ENCODE measurements at regions not wholly inside any gene's neighbourhood (a gene's known extent, or its start where the extent isn't known, plus 50 kb on each side); places are given as distances from the start of the nearest gene placed in this dataset.
"Not testable (repeated sequence)": the region's sequence is repeated elsewhere in the genome, so short reads cannot be mapped to it uniquely, and the experiment has no call there.

DNA sequence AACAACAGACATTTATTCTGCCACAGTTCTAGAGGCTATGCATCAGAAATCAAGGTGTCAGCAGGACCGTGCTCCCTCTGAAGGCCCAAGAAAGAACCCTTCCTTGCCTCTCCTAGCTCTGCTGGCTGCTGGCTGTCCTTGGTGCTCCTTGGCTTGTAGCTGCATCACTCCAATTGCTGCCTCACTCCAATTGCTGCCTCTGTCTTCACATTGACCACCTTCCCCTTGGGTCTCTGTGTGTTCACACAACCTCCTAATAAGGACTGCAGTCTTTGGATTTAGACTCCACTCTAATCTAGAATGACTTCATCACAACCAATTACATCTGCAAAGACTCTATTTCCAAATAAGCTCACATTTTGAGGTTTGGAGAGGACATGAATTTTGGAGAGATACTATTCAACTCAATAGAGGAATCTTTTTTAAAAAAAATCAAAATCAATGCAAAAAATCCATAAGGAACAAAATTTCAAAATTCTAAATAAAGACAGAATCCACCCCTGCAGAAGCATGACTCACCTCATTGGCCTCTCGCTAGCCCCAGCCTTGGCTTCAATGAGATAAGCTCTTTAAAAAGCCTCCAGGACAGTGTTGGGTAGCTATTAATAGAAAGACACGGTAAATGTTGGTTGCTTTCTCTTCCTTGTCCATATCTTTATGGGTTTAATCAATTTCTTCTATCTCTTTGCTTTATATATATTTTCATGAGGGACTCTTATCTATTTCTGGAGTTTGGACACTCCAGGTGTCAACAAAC is 267.6 kb upstream of the MGAT5 start:
- peak overlapping the region; percentile 48 for H3K27ac ChIP-seq (ENCODE audit: low read depth, low read length)
- no peaks in the 10 kb centered on the region for H3K27me3 ChIP-seq (ENCODE audit: control insufficient read depth in 3 of 3, insufficient read depth in 3 of 3, low read length in 3 of 3)
- peaks cover 5 to 13% (median 8%) of the 10 kb centered on the region in 3 donors for H3K4me1 ChIP-seq (ENCODE audit: control insufficient read depth in 3 of 3, insufficient read depth in 3 of 3, low read length in 3 of 3)
- H3K36me3 ChIP-seq (ENCODE audit: control insufficient read depth in 3 of 3, insufficient read depth in 3 of 3, low read length in 3 of 3), result no peaks in the 10 kb centered on the region
- peak overlapping the region in 2 of 3 donors; percentile 24 to 27 for H3K9ac ChIP-seq (ENCODE audit: low read depth in 1 of 3, low read length in 3 of 3)
- H3K9me3 ChIP-seq (ENCODE audit: control insufficient read depth in 3 of 3, low read length in 3 of 3), result no peaks in the 10 kb centered on the region
- peak overlapping the region in 1 of 3 donors; percentile 47 for H3K4me3 ChIP-seq (ENCODE audit: low read length in 3 of 3)

DNA sequence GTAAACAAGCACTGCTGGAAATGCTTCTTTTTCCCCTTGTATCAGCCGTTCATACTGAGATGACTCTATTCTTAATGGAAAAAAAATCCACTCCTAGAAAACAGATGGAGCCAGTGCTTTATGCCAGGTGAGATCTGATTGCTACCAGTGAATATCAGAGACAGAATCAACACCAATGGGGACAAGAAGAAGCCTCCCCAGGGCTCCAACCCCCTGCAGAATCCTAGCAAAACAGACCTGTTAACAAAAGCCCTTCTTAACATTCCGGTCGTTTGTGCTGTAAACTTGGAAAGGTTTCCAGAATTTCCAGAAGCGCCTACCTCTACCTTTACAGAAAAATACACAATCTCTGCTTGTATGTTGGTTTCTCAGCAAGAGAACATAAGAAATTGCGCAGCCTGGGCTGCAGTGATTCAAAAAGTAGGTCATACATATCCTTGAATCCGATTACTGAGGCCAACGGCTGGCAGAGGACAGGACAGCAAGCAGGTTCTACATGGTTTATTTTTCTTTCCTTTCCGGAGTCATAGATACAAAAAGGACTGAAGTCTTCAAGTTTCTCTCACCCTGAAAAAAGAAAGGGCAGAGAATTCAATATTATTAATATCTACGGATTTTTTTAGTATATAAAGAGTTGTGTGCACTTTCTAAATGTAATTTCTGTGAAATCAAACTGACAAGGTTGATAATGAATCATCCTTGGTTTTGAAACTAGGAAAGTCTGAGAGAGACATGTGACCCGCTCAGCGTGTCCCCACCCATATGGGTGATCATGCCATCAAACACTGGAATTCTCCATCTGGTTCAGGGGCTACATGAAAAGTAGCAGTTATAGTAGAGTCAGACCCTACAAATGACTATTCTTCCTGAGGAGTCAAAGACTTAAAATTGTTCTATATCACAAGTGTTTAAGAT is 266.7 kb upstream of the MGAT5 start:
- no peaks in the 10 kb centered on the region for H3K36me3 ChIP-seq (ENCODE audit: control insufficient read depth in 3 of 3, insufficient read depth in 3 of 3, low read length in 3 of 3)
- H3K9me3 ChIP-seq (ENCODE audit: control insufficient read depth in 3 of 3, low read length in 3 of 3), result no peaks in the 10 kb centered on the region
- H3K27ac ChIP-seq (ENCODE audit: low read depth, low read length), result peak overlapping the region; percentile 48
- H3K4me3 ChIP-seq (ENCODE audit: low read length in 3 of 3), result peak overlapping the region in 2 of 3 donors; percentile 47 to 52
- no peaks in the 10 kb centered on the region for H3K27me3 ChIP-seq (ENCODE audit: control insufficient read depth in 3 of 3, insufficient read depth in 3 of 3, low read length in 3 of 3)
- peak overlapping the region; percentile 3 to 27 (median 24) for H3K9ac ChIP-seq (ENCODE audit: low read depth in 1 of 3, low read length in 3 of 3)
- H3K4me1 ChIP-seq (ENCODE audit: control insufficient read depth in 3 of 3, insufficient read depth in 3 of 3, low read length in 3 of 3), result peaks cover 5 to 13% (median 8%) of the 10 kb centered on the region in 3 donors

DNA sequence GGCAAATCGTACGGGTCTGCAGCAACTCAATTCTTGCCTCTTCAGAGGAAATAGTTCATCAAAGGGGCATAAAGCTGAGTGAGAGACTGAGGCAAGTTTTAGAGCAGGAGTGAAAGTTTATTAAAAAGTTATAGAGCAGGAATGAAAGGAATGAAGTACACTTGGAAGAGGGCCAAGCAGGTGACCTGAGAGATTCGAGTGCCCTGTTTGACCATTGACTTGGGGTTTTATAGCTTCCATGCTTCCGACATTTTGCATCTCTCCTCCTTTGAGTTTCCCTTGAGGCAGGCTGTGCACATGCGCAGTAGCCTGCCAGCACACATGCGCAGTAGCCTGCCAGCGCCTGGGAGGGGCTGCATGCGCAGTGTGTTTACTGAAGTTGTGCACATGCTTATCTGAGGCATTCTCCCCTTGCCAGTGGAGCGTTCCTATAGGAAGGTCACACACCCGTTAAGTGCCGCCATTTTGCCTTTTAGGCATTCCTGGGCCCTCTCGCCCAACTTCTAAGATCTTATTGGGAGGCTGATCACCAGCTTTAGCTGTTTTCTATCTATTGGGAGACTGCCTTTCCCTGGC is 265.5 kb upstream of the MGAT5 start:
- no peak overlapping the region for H3K4me3 ChIP-seq (ENCODE audit: low read length in 3 of 3)
- H3K36me3 ChIP-seq (ENCODE audit: control insufficient read depth in 3 of 3, insufficient read depth in 3 of 3, low read length in 3 of 3), result no peaks in the 10 kb centered on the region
- no peaks in the 10 kb centered on the region for H3K27me3 ChIP-seq (ENCODE audit: control insufficient read depth in 3 of 3, insufficient read depth in 3 of 3, low read length in 3 of 3)
- no peaks in the 10 kb centered on the region for H3K9me3 ChIP-seq (ENCODE audit: control insufficient read depth in 3 of 3, low read length in 3 of 3)
- H3K4me1 ChIP-seq (ENCODE audit: control insufficient read depth in 3 of 3, insufficient read depth in 3 of 3, low read length in 3 of 3), result peaks cover 5 to 19% (median 12%) of the 10 kb centered on the region in 3 donors
- no peak overlapping the region for H3K9ac ChIP-seq (ENCODE audit: low read depth in 1 of 3, low read length in 3 of 3)
- no peak overlapping the region for H3K27ac ChIP-seq (ENCODE audit: low read depth, low read length)

DNA sequence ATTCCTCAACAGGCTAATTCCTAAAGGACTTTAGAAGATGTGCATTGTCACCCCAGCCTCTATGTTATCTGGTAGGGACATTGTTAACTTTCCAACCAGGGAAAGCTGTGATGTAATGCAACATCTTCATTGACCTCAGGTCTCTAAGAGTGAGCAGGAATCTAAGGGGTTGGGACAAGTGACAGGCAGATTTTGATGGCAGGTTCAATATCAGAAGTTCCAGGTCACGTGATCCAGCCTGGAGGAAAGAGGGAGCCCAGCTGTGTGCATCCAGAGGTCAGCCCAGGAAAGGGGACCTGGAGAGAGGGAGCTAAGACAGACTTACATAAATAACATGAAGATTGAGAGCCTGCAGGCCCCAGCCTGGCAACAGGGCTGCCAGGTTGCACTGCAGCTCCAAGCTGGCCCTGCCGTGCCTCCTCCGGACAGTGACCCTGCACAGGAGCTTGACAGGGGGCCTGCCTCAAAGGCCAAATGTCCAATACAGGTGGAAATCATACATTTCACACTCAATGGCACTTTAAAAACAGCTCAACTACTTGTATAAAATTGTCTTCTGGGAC is 262.2 kb upstream of the MGAT5 start:
- Histone ChIP-seq H3K36me3 (ENCODE audit: control insufficient read depth in 3 of 3, insufficient read depth in 3 of 3, low read length in 3 of 3) (no peaks in the 10 kb centered on the region), H3K27ac (ENCODE audit: low read depth, low read length) (no peak overlapping the region), H3K9me3 (ENCODE audit: control insufficient read depth in 3 of 3, low read length in 3 of 3) (no peaks in the 10 kb centered on the region)

DNA sequence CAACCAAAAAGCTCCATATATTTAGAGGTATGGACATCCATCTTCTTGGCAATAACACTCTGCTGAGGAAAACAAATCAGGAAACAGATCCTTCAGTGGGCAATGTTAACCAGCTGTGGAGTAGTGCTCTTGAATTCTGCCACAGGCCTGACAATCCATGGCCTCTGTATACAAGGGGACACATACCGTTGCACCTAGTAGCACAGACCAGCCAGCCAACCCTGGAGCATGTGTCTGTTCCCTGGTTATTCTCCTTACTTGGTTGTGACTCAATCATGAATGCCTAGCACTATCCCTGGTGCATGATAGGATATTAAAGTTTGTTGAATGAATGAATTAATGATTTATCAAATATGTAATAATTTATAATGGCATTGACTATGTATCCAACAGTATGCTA is 261.4 kb upstream of the MGAT5 start:
- H3K36me3 ChIP-seq (ENCODE audit: control insufficient read depth in 3 of 3, insufficient read depth in 3 of 3, low read length in 3 of 3), result no peaks in the 10 kb centered on the region
- H3K4me1 ChIP-seq (ENCODE audit: control insufficient read depth in 3 of 3, insufficient read depth in 3 of 3, low read length in 3 of 3), result peaks cover 0 to 6% (median 4%) of the 10 kb centered on the region in 3 donors
- no peak overlapping the region for H3K9ac ChIP-seq (ENCODE audit: low read depth in 1 of 3, low read length in 3 of 3)
- H3K9me3 ChIP-seq (ENCODE audit: control insufficient read depth in 3 of 3, low read length in 3 of 3), result peaks cover 0 to 2% (median 0%) of the 10 kb centered on the region in 3 donors
- H3K27ac ChIP-seq (ENCODE audit: low read depth, low read length), result no peak overlapping the region
- H3K27me3 ChIP-seq (ENCODE audit: control insufficient read depth in 3 of 3, insufficient read depth in 3 of 3, low read length in 3 of 3), result no peaks in the 10 kb centered on the region
- H3K4me3 ChIP-seq (ENCODE audit: low read length in 3 of 3), result no peak overlapping the region

More for the DNA sequence above, 262.2 kb upstream of the MGAT5 start:
- Histone ChIP-seq H3K27me3 (ENCODE audit: control insufficient read depth in 3 of 3, insufficient read depth in 3 of 3, low read length in 3 of 3) (no peaks in the 10 kb centered on the region), H3K4me3 (ENCODE audit: low read length in 3 of 3) (no peak overlapping the region), H3K9ac (ENCODE audit: low read depth in 1 of 3, low read length in 3 of 3) (no peak overlapping the region), H3K4me1 (ENCODE audit: control insufficient read depth in 3 of 3, insufficient read depth in 3 of 3, low read length in 3 of 3) (peaks cover 0 to 10% (median 7%) of the 10 kb centered on the region in 3 donors)

DNA sequence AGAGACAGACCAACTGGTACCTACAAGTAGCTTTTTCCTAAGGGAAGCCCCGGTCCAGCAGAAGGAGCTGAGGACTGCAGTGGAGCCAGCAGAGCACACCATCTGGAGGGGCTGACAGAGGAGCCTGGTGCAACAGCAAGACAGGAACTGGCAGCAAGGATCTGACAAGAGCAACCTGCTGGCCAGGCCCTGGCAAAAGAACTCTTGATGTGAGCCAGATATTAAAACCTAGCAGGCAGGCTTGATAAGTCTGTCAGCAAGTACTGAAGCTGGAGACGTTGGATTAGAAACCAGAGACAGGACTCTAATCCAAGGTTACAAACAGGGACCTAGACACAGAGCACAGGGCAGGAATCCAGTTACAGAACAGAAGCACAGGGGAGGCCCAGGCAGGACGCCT is 260.7 kb upstream of the MGAT5 start:
- Histone ChIP-seq H3K4me3 (ENCODE audit: low read length in 3 of 3) (no peak overlapping the region), H3K27ac (ENCODE audit: low read depth, low read length) (no peak overlapping the region), H3K36me3 (ENCODE audit: control insufficient read depth in 3 of 3, insufficient read depth in 3 of 3, low read length in 3 of 3) (no peaks in the 10 kb centered on the region), H3K27me3 (ENCODE audit: control insufficient read depth in 3 of 3, insufficient read depth in 3 of 3, low read length in 3 of 3) (no peaks in the 10 kb centered on the region), H3K9ac (ENCODE audit: low read depth in 1 of 3, low read length in 3 of 3) (no peak overlapping the region), H3K4me1 (ENCODE audit: control insufficient read depth in 3 of 3, insufficient read depth in 3 of 3, low read length in 3 of 3) (peaks cover 0 to 6% (median 4%) of the 10 kb centered on the region in 3 donors), H3K9me3 (ENCODE audit: control insufficient read depth in 3 of 3, low read length in 3 of 3) (peaks cover 0 to 4% (median 0%) of the 10 kb centered on the region in 3 donors)

DNA sequence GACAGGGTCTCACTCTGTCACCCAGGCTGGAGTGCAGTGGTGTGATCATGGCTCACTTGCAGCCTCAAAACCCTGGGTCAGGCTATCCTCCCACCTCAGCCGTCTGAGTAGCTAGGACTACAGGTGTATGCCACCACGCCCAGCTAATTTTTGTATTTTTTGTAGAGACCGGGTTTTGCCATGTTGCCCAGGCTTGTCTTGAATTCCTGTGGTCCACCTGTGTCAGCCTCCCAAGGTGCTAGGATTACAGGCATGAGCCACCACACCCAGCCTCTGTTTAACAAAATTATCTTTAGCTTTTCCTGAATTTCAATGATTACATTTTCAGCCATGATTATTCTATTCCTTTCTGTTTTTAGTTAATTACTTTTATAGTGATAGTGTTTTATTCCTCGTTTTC is 255.1 kb upstream of the MGAT5 start:
- not testable (repeated sequence) for H3K27ac ChIP-seq (ENCODE audit: low read depth, low read length); H3K4me3 ChIP-seq (ENCODE audit: low read length in 3 of 3); H3K9ac ChIP-seq (ENCODE audit: low read depth in 1 of 3, low read length in 3 of 3); H3K27me3 ChIP-seq (ENCODE audit: control insufficient read depth in 3 of 3, insufficient read depth in 3 of 3, low read length in 3 of 3); H3K9me3 ChIP-seq (ENCODE audit: control insufficient read depth in 3 of 3, low read length in 3 of 3); H3K4me1 ChIP-seq (ENCODE audit: control insufficient read depth in 3 of 3, insufficient read depth in 3 of 3, low read length in 3 of 3); H3K36me3 ChIP-seq (ENCODE audit: control insufficient read depth in 3 of 3, insufficient read depth in 3 of 3, low read length in 3 of 3)

DNA sequence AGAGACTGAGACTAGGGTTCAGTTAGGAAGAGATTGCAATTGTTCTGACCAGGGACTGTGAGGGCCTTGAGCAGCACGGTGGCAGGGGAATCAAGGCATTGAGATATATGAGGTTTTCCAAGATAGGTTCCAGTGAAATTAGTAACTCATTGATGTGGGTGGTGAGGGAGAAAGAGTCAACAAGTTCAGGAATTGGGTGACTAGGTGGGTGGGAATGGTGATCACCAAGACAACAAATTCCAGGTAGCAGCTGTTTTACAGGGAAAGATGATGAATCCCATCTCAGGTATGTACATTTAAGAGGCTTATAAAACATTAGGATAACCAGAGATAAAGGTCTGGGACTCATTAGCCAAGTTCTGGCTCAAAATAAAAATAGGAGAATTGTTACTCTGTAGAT is 251.5 kb upstream of the MGAT5 start:
- no peaks in the 10 kb centered on the region for H3K4me1 ChIP-seq (ENCODE audit: control insufficient read depth in 3 of 3, insufficient read depth in 3 of 3, low read length in 3 of 3)

DNA sequence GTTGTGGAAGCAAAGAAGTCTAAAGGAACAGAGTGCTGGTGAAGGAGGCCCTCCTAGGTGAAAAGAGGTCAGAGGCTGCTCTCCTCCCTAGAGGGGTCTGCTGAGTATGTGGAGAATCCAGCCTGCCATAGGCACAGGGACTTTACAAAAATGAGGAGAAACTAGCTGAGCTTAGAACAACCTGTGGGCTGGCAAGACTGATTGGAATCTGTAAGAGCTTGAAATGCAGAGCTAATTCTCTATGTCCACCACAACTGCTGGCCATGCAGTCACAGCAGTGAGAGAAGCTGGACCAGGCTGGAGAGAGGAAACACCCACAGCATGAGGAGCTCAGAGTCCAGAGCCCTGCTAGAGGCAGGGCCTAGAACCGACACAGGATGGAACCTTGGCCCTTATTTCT is 251.0 kb upstream of the MGAT5 start:
- Histone ChIP-seq H3K4me3 (ENCODE audit: low read length in 3 of 3) (no peak overlapping the region), H3K27ac (ENCODE audit: low read depth, low read length) (no peak overlapping the region), H3K27me3 (ENCODE audit: control insufficient read depth in 3 of 3, insufficient read depth in 3 of 3, low read length in 3 of 3) (peaks cover 0 to 4% (median 0%) of the 10 kb centered on the region in 3 donors), H3K9me3 (ENCODE audit: control insufficient read depth in 3 of 3, low read length in 3 of 3) (no peaks in the 10 kb centered on the region), H3K9ac (ENCODE audit: low read depth in 1 of 3, low read length in 3 of 3) (no peak overlapping the region), H3K36me3 (ENCODE audit: control insufficient read depth in 3 of 3, insufficient read depth in 3 of 3, low read length in 3 of 3) (no peaks in the 10 kb centered on the region), H3K4me1 (ENCODE audit: control insufficient read depth in 3 of 3, insufficient read depth in 3 of 3, low read length in 3 of 3) (no peaks in the 10 kb centered on the region)

More for the DNA sequence above, 251.5 kb upstream of the MGAT5 start:
- H3K36me3 ChIP-seq (ENCODE audit: control insufficient read depth in 3 of 3, insufficient read depth in 3 of 3, low read length in 3 of 3), result no peaks in the 10 kb centered on the region
- no peak overlapping the region for H3K27ac ChIP-seq (ENCODE audit: low read depth, low read length)
- peaks cover 0 to 4% (median 0%) of the 10 kb centered on the region in 3 donors for H3K27me3 ChIP-seq (ENCODE audit: control insufficient read depth in 3 of 3, insufficient read depth in 3 of 3, low read length in 3 of 3)
- H3K4me3 ChIP-seq (ENCODE audit: low read length in 3 of 3), result no peak overlapping the region
- H3K9me3 ChIP-seq (ENCODE audit: control insufficient read depth in 3 of 3, low read length in 3 of 3), result peaks cover 0 to 3% (median 0%) of the 10 kb centered on the region in 3 donors
- no peak overlapping the region for H3K9ac ChIP-seq (ENCODE audit: low read depth in 1 of 3, low read length in 3 of 3)
